GM19351 (cell line): ENCODE measurements at regions not wholly inside any gene's neighbourhood (a gene's known extent, or its start where the extent isn't known, plus 50 kb on each side); places are given as distances from the start of the nearest gene placed in this dataset.
"Not testable (repeated sequence)": the region's sequence is repeated elsewhere in the genome, so short reads cannot be mapped to it uniquely, and the experiment has no call there.

ENCODE experiments used
- ATAC-seq: cut with Tn5 transposase; IDR thresholded peaks from one replicate; pipeline ENCODE4 v1.9.1; 2021; ENCODE audit warnings: mild to moderate bottlenecking, moderate library complexity; ENCODE audit not compliant: unreplicated experiment

- ATAC-seq, result no peak
Measured at GRCh38 chr16:52657924-52658323, 111.0 kb upstream of the TOX3 start.

DNA sequence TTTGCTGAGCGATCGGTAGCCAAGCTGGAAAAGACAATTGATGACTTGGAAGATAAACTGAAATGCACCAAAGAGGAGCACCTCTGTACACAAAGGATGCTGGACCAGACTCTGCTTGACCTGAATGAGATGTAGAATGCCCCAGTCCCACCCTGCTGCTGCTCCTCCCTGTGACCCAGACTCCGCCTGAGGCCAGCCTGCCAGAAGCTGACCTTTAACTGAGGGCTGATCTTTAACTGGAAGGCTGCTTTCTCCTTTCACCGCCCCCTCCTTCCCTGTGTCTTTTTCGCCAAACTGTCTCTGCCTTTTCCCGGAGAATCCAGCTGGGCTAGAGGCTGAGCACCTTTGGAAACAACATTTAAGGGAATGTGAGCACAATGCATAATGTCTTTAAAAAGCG lies 109.0 kb upstream of the TOX3 start:
- ATAC-seq, result not testable (repeated sequence)

- not testable (repeated sequence) for ATAC-seq
Measured at GRCh38 chr16:52655156-52655555, 108.2 kb upstream of the TOX3 start.

- ATAC-seq, result no peak
Measured at GRCh38 chr16:52652033-52652432, 105.1 kb upstream of the TOX3 start.

- ATAC-seq, result no peak
Measured at GRCh38 chr16:52650789-52651188, 103.8 kb upstream of the TOX3 start.

GRCh38 chr16:52650318-52650717 lies 103.4 kb upstream of the TOX3 start:
- no peak for ATAC-seq

DNA sequence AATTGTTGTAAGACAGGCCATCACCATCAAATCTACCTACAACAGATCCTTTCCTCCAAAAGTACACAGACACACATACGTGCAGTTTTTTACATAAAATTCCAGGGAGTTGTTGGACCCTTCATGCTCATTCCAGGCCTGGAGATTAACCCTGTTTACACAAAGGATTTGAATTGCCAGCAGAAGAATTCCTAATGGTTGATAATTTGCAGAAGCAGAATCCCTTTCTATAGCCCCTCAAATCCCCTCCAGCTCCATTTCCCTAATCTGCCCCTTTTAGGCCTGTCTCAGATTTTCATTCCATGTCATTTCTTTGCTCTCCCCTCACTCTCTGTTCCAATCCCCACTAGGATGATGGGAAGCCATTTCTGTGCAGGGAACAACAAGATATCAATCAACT lies 102.9 kb upstream of the TOX3 start:
- no peak for ATAC-seq

DNA sequence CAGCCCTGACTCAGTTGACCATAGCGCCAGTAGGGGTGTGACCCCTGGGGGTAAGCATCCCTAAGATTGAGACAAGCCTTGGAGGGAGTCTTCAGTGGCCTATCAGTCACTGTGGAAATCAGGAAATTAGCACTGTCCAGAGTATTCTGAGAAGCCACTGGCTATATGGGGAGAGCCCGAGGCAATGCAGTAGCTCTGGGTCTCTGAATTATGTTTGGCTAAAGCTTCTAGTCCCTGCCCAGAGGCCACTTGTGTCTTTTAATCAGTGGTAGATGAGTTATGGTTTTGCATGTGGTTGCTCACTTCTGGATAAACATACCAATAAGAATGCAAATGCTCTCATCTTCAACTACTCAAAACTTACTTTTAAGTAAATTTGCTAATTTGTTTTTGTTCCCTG lies 100.6 kb upstream of the TOX3 start:
- no peak for ATAC-seq

DNA sequence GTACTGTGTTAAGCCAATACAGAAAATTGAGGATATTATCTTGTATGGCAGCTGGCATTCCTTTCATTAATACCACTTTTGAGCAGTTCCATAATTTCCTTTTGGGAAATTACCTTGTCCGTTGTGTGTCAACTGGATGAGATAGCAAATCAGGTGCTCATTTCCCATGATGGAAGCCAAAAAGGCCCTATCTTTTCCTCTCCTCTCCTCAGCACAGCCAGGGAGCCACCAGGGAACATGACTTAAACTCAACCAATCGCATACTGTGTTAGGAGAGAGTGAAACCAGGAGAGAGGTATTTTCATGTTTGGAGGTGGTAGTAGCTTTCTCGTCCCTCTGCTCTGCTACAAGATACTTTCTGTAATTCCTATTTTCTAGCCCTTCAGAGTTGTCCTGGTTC lies 96.1 kb upstream of the TOX3 start:
- no peak for ATAC-seq

DNA sequence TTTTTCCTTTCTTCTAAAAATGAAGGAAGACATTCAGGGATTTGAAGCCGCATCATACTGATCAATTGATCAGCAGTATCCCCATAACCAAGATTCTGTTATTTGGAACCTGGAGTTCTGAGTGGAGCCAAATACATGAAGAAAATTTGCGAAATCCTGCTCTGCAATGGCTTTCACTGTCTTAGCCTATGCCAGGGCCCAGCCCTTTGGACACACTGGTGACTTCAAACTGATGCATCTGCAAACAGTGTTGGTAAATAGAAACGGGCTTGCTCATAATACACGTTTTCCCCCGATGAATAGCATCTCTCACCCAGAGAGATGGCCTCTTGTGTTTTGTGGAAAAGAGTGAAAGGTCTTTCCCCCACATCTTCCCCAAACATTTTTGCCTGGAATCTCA lies 87.6 kb upstream of the TOX3 start:
- ATAC-seq, result no peak

GRCh38 chr16:52634104-52634503 lies 87.2 kb upstream of the TOX3 start:
- no peak for ATAC-seq

- no peak for ATAC-seq
Measured at GRCh38 chr16:52633230-52633629, 86.3 kb upstream of the TOX3 start.

DNA sequence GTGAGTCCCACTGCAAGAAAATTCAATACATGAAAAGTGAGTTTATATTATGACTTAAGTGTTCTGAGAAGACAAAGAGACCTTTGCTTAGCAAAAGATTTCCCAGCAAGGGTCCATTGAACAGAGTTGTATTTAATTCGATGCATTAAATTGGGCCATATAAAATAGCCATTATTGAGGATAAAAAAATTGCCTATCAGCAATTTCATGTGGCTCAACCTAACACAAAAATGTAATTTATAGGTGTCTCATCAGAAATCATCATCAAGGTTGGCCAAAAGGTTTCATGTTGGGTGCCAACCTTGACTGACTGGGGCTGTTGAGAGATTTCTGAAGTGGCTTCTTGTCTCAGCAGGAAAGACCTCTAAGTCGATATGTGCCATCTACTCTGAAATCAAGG lies 84.8 kb upstream of the TOX3 start:
- ATAC-seq, result no peak

DNA sequence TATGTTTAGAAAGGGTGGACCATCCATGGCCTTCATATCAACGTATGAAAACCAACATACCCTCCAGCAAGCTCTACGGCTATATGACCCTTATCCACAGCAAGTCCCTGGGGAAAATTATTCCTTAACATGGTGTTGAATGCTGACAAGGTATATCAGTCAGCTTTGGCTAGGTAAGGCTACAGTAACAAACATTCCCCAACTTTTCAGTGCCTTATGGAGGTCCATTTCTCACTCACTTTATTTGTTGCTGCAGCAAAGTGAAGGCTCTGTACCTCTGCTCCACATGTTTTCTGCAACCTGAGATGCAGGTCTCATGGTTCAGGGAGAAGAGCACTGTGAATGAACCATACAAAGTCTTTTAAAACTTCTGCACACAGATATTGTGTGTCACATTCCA lies 83.8 kb upstream of the TOX3 start:
- ATAC-seq, result no peak

- no peak for ATAC-seq
Measured at GRCh38 chr16:52629296-52629695, 82.4 kb upstream of the TOX3 start.

GRCh38 chr16:52624891-52625290 lies 77.9 kb upstream of the TOX3 start:
- ATAC-seq, result no peak

GRCh38 chr16:52621651-52622050 lies 74.7 kb upstream of the TOX3 start:
- ATAC-seq, result no peak

- no peak for ATAC-seq
Measured at GRCh38 chr16:52618753-52619497, 72.0 kb upstream of the TOX3 start.

GRCh38 chr16:52617591-52617990 lies 70.6 kb upstream of the TOX3 start:
- no peak for ATAC-seq

GRCh38 chr16:52613508-52613907 lies 66.6 kb upstream of the TOX3 start:
- no peak for ATAC-seq

DNA sequence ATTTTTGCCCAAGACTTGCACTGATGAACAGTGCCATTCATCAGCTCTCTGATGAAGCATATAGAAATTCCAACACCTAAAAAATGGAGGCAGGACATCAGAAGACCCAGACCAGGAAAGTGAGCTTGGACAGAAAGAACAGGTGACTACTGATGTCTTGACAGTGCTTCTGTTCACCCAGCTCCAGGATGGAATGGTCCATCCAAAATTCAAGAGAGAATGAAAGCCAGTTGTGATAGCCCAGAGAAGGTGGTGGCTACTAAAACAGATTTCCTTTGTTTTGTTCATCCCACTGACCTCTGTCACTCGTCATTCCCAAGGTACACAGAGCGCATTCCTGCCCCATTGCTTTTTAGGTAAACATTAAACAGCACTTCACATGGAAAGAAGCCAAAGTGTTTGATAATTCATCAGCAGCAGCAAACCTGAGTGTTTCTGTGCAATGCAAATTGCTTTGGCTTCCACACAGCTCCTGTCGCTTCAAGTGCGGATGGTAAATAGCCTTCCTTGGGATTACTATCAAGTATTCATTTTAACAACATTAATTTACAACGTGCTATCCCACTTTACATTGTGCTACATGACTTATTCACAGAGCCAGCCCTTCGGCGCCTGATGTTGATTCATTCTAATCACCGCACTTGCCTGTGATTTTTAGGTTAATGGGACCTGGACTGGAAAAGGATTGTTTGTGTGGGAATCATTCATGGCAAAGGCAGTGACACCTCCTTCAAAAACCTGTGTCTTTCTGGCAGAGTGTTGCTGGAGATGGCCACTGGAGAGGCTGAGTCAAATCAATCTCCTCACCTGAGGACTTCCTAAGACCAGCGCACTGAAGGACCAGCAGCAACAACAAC lies 65.1 kb upstream of the TOX3 start:
- no peak for ATAC-seq

GRCh38 chr16:52603015-52603414 lies 56.1 kb upstream of the TOX3 start:
- ATAC-seq, result no peak
